ENCODE measurements at regions not wholly inside any gene's neighbourhood (a gene's known extent, or its start where the extent isn't known, plus 50 kb on each side); places are given as distances from the start of the nearest gene placed in this dataset.

- no peak for TF ChIP-seq CTCF (conservative IDR thresholded peaks at IDR 0.05; ENCODE audit: control insufficient read depth, insufficient read depth, low read depth, low read length)
- H3K4me3 ChIP-seq (ENCODE audit: control insufficient read depth, low read depth, low read length) = no peak overlapping the region
- no peak for DNase-seq (ENCODE audit: low read depth)
Observed at GRCh38 chr2:122660786-122661634, 905.6 kb downstream of the TSN start.

- no peak overlapping the region for H3K4me3 ChIP-seq (ENCODE audit: control insufficient read depth, low read depth, low read length)
- no peak for TF ChIP-seq CTCF (conservative IDR thresholded peaks at IDR 0.05; ENCODE audit: control insufficient read depth, insufficient read depth, low read depth, low read length)
- DNase-seq (ENCODE audit: low read depth) = no peak
Observed at GRCh38 chr2:122663620-122664019, 908.2 kb downstream of the TSN start.

- TF ChIP-seq CTCF (conservative IDR thresholded peaks at IDR 0.05; ENCODE audit: control insufficient read depth, insufficient read depth, low read depth, low read length) = no peak
- H3K4me3 ChIP-seq (ENCODE audit: control insufficient read depth, low read depth, low read length) = no peak overlapping the region
Observed at GRCh38 chr2:122669627-122670026, 914.2 kb downstream of the TSN start.

GRCh38 chr2:122670897-122671296 lies 915.4 kb downstream of the TSN start:
- no peak for TF ChIP-seq CTCF (conservative IDR thresholded peaks at IDR 0.05; ENCODE audit: control insufficient read depth, insufficient read depth, low read depth, low read length)

More at GRCh38 chr2:122669627-122670026, 914.2 kb downstream of the TSN start:
- DNase-seq (ENCODE audit: low read depth) = no peak

GRCh38 chr2:122680662-122681061 lies 925.2 kb downstream of the TSN start:
- no peak for TF ChIP-seq CTCF (conservative IDR thresholded peaks at IDR 0.05; ENCODE audit: control insufficient read depth, insufficient read depth, low read depth, low read length)
- no peak for DNase-seq (ENCODE audit: low read depth)
- H3K4me3 ChIP-seq (ENCODE audit: control insufficient read depth, low read depth, low read length) = no peak overlapping the region

More at GRCh38 chr2:122670897-122671296, 915.4 kb downstream of the TSN start:
- no peak for DNase-seq (ENCODE audit: low read depth)
- no peak overlapping the region for H3K4me3 ChIP-seq (ENCODE audit: control insufficient read depth, low read depth, low read length)

- no peak for DNase-seq (ENCODE audit: low read depth)
- H3K4me3 ChIP-seq (ENCODE audit: control insufficient read depth, low read depth, low read length) = no peak overlapping the region
- no peak for TF ChIP-seq CTCF (conservative IDR thresholded peaks at IDR 0.05; ENCODE audit: control insufficient read depth, insufficient read depth, low read depth, low read length)
Observed at GRCh38 chr2:122681626-122682025, 926.2 kb downstream of the TSN start.

Data from fibroblast of mammary gland (primary cell).